PC-3 (cell line): ENCODE measurements at regions not wholly inside any gene's neighbourhood (a gene's known extent, or its start where the extent isn't known, plus 50 kb on each side); places are given as distances from the start of the nearest gene placed in this dataset.

ENCODE experiments used
- CTCF ChIP-seq: fragments of 300-600 bp; sonication (generic); conservative IDR thresholded peaks from 2 replicates; pipeline ENCODE4 v1.5.1; 2017; ENCODE audit warnings: antibody characterized with exemption, low read depth, mild to moderate bottlenecking, low read length
- EZH2 ChIP-seq: fragments of 300-600 bp; sonication (generic); IDR thresholded peaks from one replicate; pipeline ENCODE4 v1.6.1; 2017; ENCODE audit warnings: antibody characterized with exemption, mild to moderate bottlenecking, low read length; ENCODE audit not compliant: unreplicated experiment
- EZH2phosphoT487 ChIP-seq: fragments of 300-600 bp; sonication (generic); IDR thresholded peaks from 2 replicates; pipeline ENCODE4 v1.6.1; 2018; ENCODE audit warnings: mild to moderate bottlenecking, antibody characterized with exemption, low read length, borderline replicate concordance

GRCh38 chr16:82345318-82345717, 175.3 kb upstream of the MPHOSPH6 start:
- TF ChIP-seq EZH2 (no peak), CTCF (no peak), EZH2phosphoT487 (no peak)
